CD4-positive, alpha-beta T cell (primary cell): ENCODE measurements at regions not wholly inside any gene's neighbourhood (a gene's known extent, or its start where the extent isn't known, plus 50 kb on each side); places are given as distances from the start of the nearest gene placed in this dataset.

Experiments
- ATAC-seq: fragments of 200-7000 bp; cut with Tn5 transposase; one replicate; pipeline ENCODE4 v1.10.0; 2022; ENCODE audit warnings: mild to moderate bottlenecking; ENCODE audit not compliant: poor library complexity
- CTCF ChIA-PET: fragments of 350-600 bp; sonication (Branson Sonifier 250); formaldehyde crosslinking; loops from one replicate; lab custom pipeline; 2021; ENCODE audit warnings: antibody characterized with exemption, inconsistent platforms; lab: Charles Lee
- POLR2A ChIA-PET: fragments of 350-600 bp; sonication (Branson Sonifier 250); formaldehyde crosslinking; loops from one replicate; lab custom pipeline; 2021; ENCODE audit warnings: antibody characterized with exemption, inconsistent platforms; lab: Charles Lee
- DNase-seq, 14 experiments: peaks; one replicate each; pipeline ENCODE4 v3.0.0-alpha.2; 2013 to 2020; ENCODE audit warnings: mixed read lengths in 2 of 14
- H3K27ac ChIP-seq, 2 donors: one replicate each; pipeline versions ENCODE4 v1.5.1 to v1.7.0; 2013; ENCODE audit warnings: low read length in 2 of 2, low read depth in 1 of 2, mild to moderate bottlenecking in 1 of 2
- H3K27me3 ChIP-seq, 2 experiments: 1 replicate in 1 of 2; 2 replicates in 1 of 2; pipeline versions ENCODE4 v1.6.1 to v1.7.0; 2013; ENCODE audit warnings: low read length in 2 of 2, control low read depth in 1 of 2, mild to moderate bottlenecking in 1 of 2, moderate library complexity in 1 of 2; ENCODE audit not compliant: insufficient read depth in 2 of 2, control insufficient read depth in 1 of 2
- H3K36me3 ChIP-seq: one replicate; pipeline ENCODE4 v1.6.1; 2013; ENCODE audit warnings: low read length, control low read depth; ENCODE audit not compliant: insufficient read depth
- H3K4me1 ChIP-seq: one replicate; pipeline ENCODE4 v1.6.1; 2013; ENCODE audit warnings: low read length, control low read depth; ENCODE audit not compliant: insufficient read depth
- H3K4me3 ChIP-seq: one replicate; pipeline ENCODE4 v1.5.1; 2013; ENCODE audit warnings: mild to moderate bottlenecking, low read length, moderate library complexity
- H3K9me3 ChIP-seq, 2 experiments: 1 replicate in 1 of 2; 2 replicates in 1 of 2; pipeline versions ENCODE4 v1.6.1 to v1.7.0; 2013; ENCODE audit warnings: low read length in 2 of 2, mild to moderate bottlenecking in 2 of 2, control low read depth in 1 of 2, moderate library complexity in 1 of 2; ENCODE audit not compliant: control insufficient read depth in 1 of 2, insufficient read depth in 1 of 2
- H3K27ac Mint-ChIP-seq: one replicate; pipeline ENCODE4 v1.8.0; 2020; ENCODE audit warnings: mixed read lengths
- H3K27me3 Mint-ChIP-seq: one replicate; pipeline ENCODE4 v1.8.0; 2021; ENCODE audit warnings: mixed read lengths
- H3K36me3 Mint-ChIP-seq: one replicate; pipeline ENCODE4 v1.8.0; 2021; ENCODE audit warnings: low read depth, mixed read lengths
- H3K4me1 Mint-ChIP-seq: one replicate; pipeline ENCODE4 v1.8.0; 2021; ENCODE audit warnings: low read depth, mixed read lengths
- H3K4me3 Mint-ChIP-seq: one replicate; pipeline ENCODE4 v1.8.0; 2020; ENCODE audit warnings: mild to moderate bottlenecking, mixed read lengths
- H3K9me3 Mint-ChIP-seq: one replicate; pipeline ENCODE4 v1.8.0; 2020; ENCODE audit warnings: mixed read lengths
- CTCF ChIP-seq: fragments of 200-600 bp; IDR thresholded peaks from one replicate; pipeline ENCODE4 v1.8.0; 2022; ENCODE audit warnings: antibody characterized with exemption, mild to moderate bottlenecking
- intact Hi-C, 2 experiments: fragments of 100-400 bp; cut with DNase I in 1 of 2; cut with micrococcal nuclease in 1 of 2; formaldehyde crosslinking; loops; one replicate each; pipeline versions ENCODE4 v1.15.1 to v1.9.0; 2023 to 2025; cut with DNase I, micrococcal nuclease

GRCh38 chr19:46945694-46946489 is 73.7 kb upstream of the NPAS1 start:
- no peak overlapping the region for H3K4me3 Mint-ChIP-seq
- no peak overlapping the region for H3K4me3 ChIP-seq
- no peaks in the 10 kb centered on the region for H3K9me3 ChIP-seq
- no peak for TF ChIP-seq CTCF
- no peaks in the 10 kb centered on the region for H3K9me3 Mint-ChIP-seq
- DNase-seq (no peak), ATAC-seq (no peak)
- H3K27me3 Mint-ChIP-seq, result no peaks in the 10 kb centered on the region
- peaks cover 32% of the 10 kb centered on the region for H3K36me3 Mint-ChIP-seq
- intact Hi-C loops, result no loop called here
- H3K36me3 ChIP-seq, result peaks cover 24% of the 10 kb centered on the region
- CTCF ChIA-PET, result no interaction called here
- H3K27me3 ChIP-seq, result no peaks in the 10 kb centered on the region
- POLR2A ChIA-PET, result interaction anchor here (1.2 to 1.7 kb wide), 2 partner anchors 8 to 10 kb away, joined by 4 read pairs; no protein-coding TSS in a partner anchor
- H3K4me1 Mint-ChIP-seq, result peaks cover 37% of the 10 kb centered on the region
- H3K27ac ChIP-seq, result no peak overlapping the region
- H3K4me1 ChIP-seq, result peaks cover 55% of the 10 kb centered on the region
- H3K27ac Mint-ChIP-seq, result no peak overlapping the region

DNA sequence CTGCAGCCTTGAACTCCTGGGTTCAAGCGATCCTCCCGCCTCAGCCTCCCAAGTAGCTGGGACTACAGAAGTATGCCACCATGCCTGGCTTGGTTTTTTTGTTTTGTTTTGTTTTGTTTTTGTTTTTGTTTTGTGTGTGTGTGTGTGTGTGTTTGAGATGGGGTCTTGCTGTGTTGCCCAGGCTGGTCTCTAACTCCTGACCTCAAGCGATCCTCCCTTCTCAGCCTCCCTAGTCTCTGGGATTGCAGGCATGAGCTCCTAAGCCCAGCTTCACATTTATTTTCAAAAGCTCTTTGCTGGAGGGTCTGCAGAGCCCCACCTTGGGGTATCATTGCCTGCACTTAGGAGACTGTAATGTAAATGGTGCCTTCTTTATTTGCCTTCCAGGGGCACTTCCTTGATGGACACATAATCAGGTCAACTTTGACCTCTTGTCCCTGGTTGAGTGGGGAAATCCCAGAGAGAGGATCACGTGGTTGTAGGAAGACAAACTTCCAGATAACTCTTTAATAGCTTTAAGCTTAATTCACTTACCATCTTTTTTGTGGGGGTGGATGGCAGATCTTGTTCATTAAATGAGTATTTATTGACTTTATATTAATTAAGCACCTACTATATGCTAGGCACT is 72.9 kb upstream of the NPAS1 start:
- intact Hi-C loops, result no loop called here
- H3K27ac ChIP-seq, result no peak overlapping the region
- ATAC-seq (no peak), DNase-seq (no peak)
- ChIA-PET CTCF (interaction anchor here (0.9 to 1.3 kb wide), 2 partner anchors 21 to 31 kb away, joined by 3 read pairs; no protein-coding TSS in a partner anchor), POLR2A (no interaction called here)
- Mint-ChIP-seq H3K36me3 (peaks cover 26% of the 10 kb centered on the region), H3K27ac (no peak overlapping the region), H3K27me3 (no peaks in the 10 kb centered on the region), H3K4me1 (peaks cover 41% of the 10 kb centered on the region), H3K4me3 (no peak overlapping the region), H3K9me3 (no peaks in the 10 kb centered on the region)
- H3K9me3 ChIP-seq, result no peaks in the 10 kb centered on the region
- no peak overlapping the region for H3K4me3 ChIP-seq
- H3K27me3 ChIP-seq, result no peaks in the 10 kb centered on the region
- no peak for TF ChIP-seq CTCF
- H3K36me3 ChIP-seq, result peaks cover 20% of the 10 kb centered on the region
- peaks cover 63% of the 10 kb centered on the region for H3K4me1 ChIP-seq

- peaks cover 43% of the 10 kb centered on the region for H3K4me1 Mint-ChIP-seq
- H3K4me3 Mint-ChIP-seq, result no peak overlapping the region
- DNase-seq, result no peak
- H3K27ac Mint-ChIP-seq, result no peak overlapping the region
- no peaks in the 10 kb centered on the region for H3K27me3 ChIP-seq
- H3K36me3 Mint-ChIP-seq, result peaks cover 22% of the 10 kb centered on the region
- H3K36me3 ChIP-seq, result peaks cover 20% of the 10 kb centered on the region
- H3K4me3 ChIP-seq, result no peak overlapping the region
- TF ChIP-seq CTCF, result no peak
- H3K4me1 ChIP-seq, result peaks cover 68% of the 10 kb centered on the region
- no peak for ATAC-seq
- intact Hi-C loops, result no loop called here
- no peaks in the 10 kb centered on the region for H3K9me3 ChIP-seq
- ChIA-PET POLR2A (no interaction called here), CTCF (interaction anchor here (1.2 to 1.3 kb wide), 2 partner anchors 33 to 65 kb away, joined by 3 read pairs; no protein-coding TSS in a partner anchor)
- no peaks in the 10 kb centered on the region for H3K9me3 Mint-ChIP-seq
- H3K27me3 Mint-ChIP-seq, result no peaks in the 10 kb centered on the region
- H3K27ac ChIP-seq, result no peak overlapping the region
Measured at GRCh38 chr19:46947866-46948265, 71.8 kb upstream of the NPAS1 start.
